ENCODE measurements at regions not wholly inside any gene's neighbourhood (a gene's known extent, or its start where the extent isn't known, plus 50 kb on each side); places are given as distances from the start of the nearest gene placed in this dataset.
A peak's percentile ranks its signal among the peaks of the same experiment; 100 is the strongest.

GRCh38 chr12:126385785-126386184 lies 1320.5 kb downstream of the AACS start:
- no peak overlapping the region for H3K4me3 ChIP-seq
- DNase-seq = no peak
- ATAC-seq (ENCODE audit: insufficient read depth, low FRiP score) = no peak
- no peaks in the 10 kb centered on the region for H3K36me3 ChIP-seq (ENCODE audit: control insufficient read depth in 4 of 4, insufficient read depth in 4 of 4, low read length in 4 of 4)
- no peak overlapping the region for H3K27ac ChIP-seq (ENCODE audit: low read depth in 1 of 2, low read length in 1 of 2)
- WGBS, 2 donors = 83 to 89% methylated on average over 4 of the region's 4 CpGs
- no peak for TF ChIP-seq CTCF (IDR thresholded peaks at IDR 0.05; ENCODE audit: control extremely low read depth, extremely low read depth)
- peaks cover 0 to 4% (median under 1%) of the 10 kb centered on the region in 4 donors for H3K9me3 ChIP-seq (ENCODE audit: control insufficient read depth in 4 of 4, insufficient read depth in 3 of 4, low read length in 3 of 4)
- H3K9ac ChIP-seq (ENCODE audit: insufficient read depth in 1 of 2, low read length in 2 of 2) = no peak overlapping the region
- no peaks in the 10 kb centered on the region for H3K27me3 ChIP-seq (ENCODE audit: control insufficient read depth in 3 of 3, insufficient read depth in 3 of 3, low read length in 2 of 3)
- H3K4me1 ChIP-seq (ENCODE audit: control insufficient read depth in 5 of 5, insufficient read depth in 5 of 5, low read length in 5 of 5) = no peaks in the 10 kb centered on the region

GRCh38 chr12:126389220-126389841 lies 1324.1 kb downstream of the AACS start:
- ATAC-seq (ENCODE audit: insufficient read depth, low FRiP score) (no peak), DNase-seq (peak; percentile 23 to 62 (median 40))
- 62 to 71% methylated on average over 9 of the region's 9 CpGs for WGBS, 2 donors
- Histone ChIP-seq H3K36me3 (ENCODE audit: control insufficient read depth in 4 of 4, insufficient read depth in 4 of 4, low read length in 4 of 4) (no peaks in the 10 kb centered on the region), H3K9ac (ENCODE audit: insufficient read depth in 1 of 2, low read length in 2 of 2) (no peak overlapping the region), H3K9me3 (ENCODE audit: control insufficient read depth in 4 of 4, insufficient read depth in 3 of 4, low read length in 3 of 4) (peaks cover 0 to 2% (median 0%) of the 10 kb centered on the region in 4 donors), H3K4me3 (no peak overlapping the region), H3K27me3 (ENCODE audit: control insufficient read depth in 3 of 3, insufficient read depth in 3 of 3, low read length in 2 of 3) (no peaks in the 10 kb centered on the region), H3K4me1 (ENCODE audit: control insufficient read depth in 5 of 5, insufficient read depth in 5 of 5, low read length in 5 of 5) (no peaks in the 10 kb centered on the region), H3K27ac (ENCODE audit: low read depth in 1 of 2, low read length in 1 of 2) (no peak overlapping the region)
- no peak for TF ChIP-seq CTCF (IDR thresholded peaks at IDR 0.05; ENCODE audit: control extremely low read depth, extremely low read depth)

DNA sequence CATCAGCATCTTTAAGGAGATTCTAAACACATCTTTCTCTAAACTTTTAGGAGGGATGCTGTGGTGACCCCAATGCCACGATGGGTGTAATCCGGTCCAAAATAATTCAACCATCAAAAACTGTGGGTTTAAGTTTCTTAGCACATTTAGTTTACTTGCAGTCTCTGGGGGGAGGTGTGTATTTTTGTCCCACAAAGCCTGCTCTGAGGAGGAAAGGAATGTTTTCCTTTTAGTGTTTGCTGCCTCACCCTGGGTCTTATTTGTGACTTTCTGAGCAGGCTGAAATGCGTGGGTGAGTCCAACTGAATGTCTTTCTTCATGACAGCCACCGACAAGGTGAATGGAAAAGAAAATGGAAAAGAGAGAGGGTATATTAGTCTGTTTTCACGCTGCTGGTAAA lies 1324.7 kb downstream of the AACS start:
- H3K4me1 ChIP-seq (ENCODE audit: control insufficient read depth in 5 of 5, insufficient read depth in 5 of 5, low read length in 5 of 5) = no peaks in the 10 kb centered on the region
- ATAC-seq (ENCODE audit: insufficient read depth, low FRiP score) (no peak), DNase-seq (no peak)
- no peak for TF ChIP-seq CTCF (IDR thresholded peaks at IDR 0.05; ENCODE audit: control extremely low read depth, extremely low read depth)
- H3K9ac ChIP-seq (ENCODE audit: insufficient read depth in 1 of 2, low read length in 2 of 2) = no peak overlapping the region
- H3K9me3 ChIP-seq (ENCODE audit: control insufficient read depth in 4 of 4, insufficient read depth in 3 of 4, low read length in 3 of 4) = peaks cover 0 to 2% (median 0%) of the 10 kb centered on the region in 4 donors
- H3K27me3 ChIP-seq (ENCODE audit: control insufficient read depth in 3 of 3, insufficient read depth in 3 of 3, low read length in 2 of 3) = no peaks in the 10 kb centered on the region
- no peak overlapping the region for H3K4me3 ChIP-seq
- H3K27ac ChIP-seq (ENCODE audit: low read depth in 1 of 2, low read length in 1 of 2) = no peak overlapping the region
- 76 to 87% methylated on average over 5 of the region's 5 CpGs for WGBS, 2 donors
- H3K36me3 ChIP-seq (ENCODE audit: control insufficient read depth in 4 of 4, insufficient read depth in 4 of 4, low read length in 4 of 4) = no peaks in the 10 kb centered on the region
